ENCODE measurements at regions not wholly inside any gene's neighbourhood (a gene's known extent, or its start where the extent isn't known, plus 50 kb on each side); places are given as distances from the start of the nearest gene placed in this dataset.

- TF ChIP-seq CTCF (IDR thresholded peaks at IDR 0.05; ENCODE audit: low read depth, low read length, missing control alignments), result no peak
- DNase-seq (ENCODE audit: low read depth), result no peak
- H3K4me3 ChIP-seq (ENCODE audit: low read depth, low read length), result no peak overlapping the region
Observed at GRCh38 chr1:244336232-244336899, 115.3 kb downstream of the ADSS2 start.

GRCh38 chr1:244337839-244338238 lies 113.9 kb downstream of the ADSS2 start:
- no peak overlapping the region for H3K4me3 ChIP-seq (ENCODE audit: low read depth, low read length)
- TF ChIP-seq CTCF (IDR thresholded peaks at IDR 0.05; ENCODE audit: low read depth, low read length, missing control alignments), result no peak
- DNase-seq (ENCODE audit: low read depth), result no peak

GRCh38 chr1:244339073-244339692 lies 112.5 kb downstream of the ADSS2 start:
- TF ChIP-seq CTCF (IDR thresholded peaks at IDR 0.05; ENCODE audit: low read depth, low read length, missing control alignments), result no peak
- no peak overlapping the region for H3K4me3 ChIP-seq (ENCODE audit: low read depth, low read length)
- DNase-seq (ENCODE audit: low read depth), result no peak

- no peak for DNase-seq (ENCODE audit: low read depth)
- no peak for TF ChIP-seq CTCF (IDR thresholded peaks at IDR 0.05; ENCODE audit: low read depth, low read length, missing control alignments)
- H3K4me3 ChIP-seq (ENCODE audit: low read depth, low read length), result no peak overlapping the region
Observed at GRCh38 chr1:244339776-244340175, 111.9 kb downstream of the ADSS2 start.

- no peak for TF ChIP-seq CTCF (IDR thresholded peaks at IDR 0.05; ENCODE audit: low read depth, low read length, missing control alignments)
- DNase-seq (ENCODE audit: low read depth), result no peak
- no peak overlapping the region for H3K4me3 ChIP-seq (ENCODE audit: low read depth, low read length)
Observed at GRCh38 chr1:244340396-244340795, 111.3 kb downstream of the ADSS2 start.

GRCh38 chr1:244341455-244342450 lies 110.0 kb downstream of the ADSS2 start:
- no peak overlapping the region for H3K4me3 ChIP-seq (ENCODE audit: low read depth, low read length)
- no peak for DNase-seq (ENCODE audit: low read depth)
- TF ChIP-seq CTCF (IDR thresholded peaks at IDR 0.05; ENCODE audit: low read depth, low read length, missing control alignments), result no peak
